Kidney (tissue), 13 donors: ENCODE measurements at regions not wholly inside any gene's neighbourhood (a gene's known extent, or its start where the extent isn't known, plus 50 kb on each side); places are given as distances from the start of the nearest gene placed in this dataset.

Experiments
- DNase-seq, 5 donors: peaks; one replicate each; pipeline ENCODE4 v3.0.0-alpha.2; 2013 to 2020
- FAIRE-seq: peaks from 2 replicates; lab custom pipeline; 2012; peaks lifted over from hg19 to GRCh38; lab: Jason Lieb, UNC
- H3K27ac ChIP-seq, 2 donors: one replicate each; pipeline ENCODE4 v1.7.0; 2013; ENCODE audit warnings: low read depth in 2 of 2, low read length in 2 of 2, inconsistent platforms in 1 of 2
- H3K27me3 ChIP-seq: one replicate; pipeline ENCODE4 v1.7.1; 2013; ENCODE audit warnings: low read length, inconsistent platforms; ENCODE audit not compliant: control insufficient read depth, insufficient read depth
- H3K36me3 ChIP-seq, 3 donors: one replicate each; pipeline versions ENCODE4 v1.7.0 to v1.7.1; 2013; ENCODE audit warnings: low read length in 3 of 3, control low read depth in 1 of 3, inconsistent platforms in 1 of 3; ENCODE audit not compliant: insufficient read depth in 3 of 3, control insufficient read depth in 2 of 3
- H3K4me1 ChIP-seq, 3 donors: one replicate each; pipeline versions ENCODE4 v1.7.0 to v1.7.1; 2013; ENCODE audit warnings: low read length in 3 of 3, inconsistent platforms in 1 of 3, low read depth in 1 of 3; ENCODE audit not compliant: control insufficient read depth in 2 of 3, insufficient read depth in 2 of 3
- H3K4me3 ChIP-seq, 3 donors: one replicate each; pipeline versions ENCODE4 v1.7.0 to v1.8.1; 2013; ENCODE audit warnings: low read length in 3 of 3, control low read depth in 1 of 3, inconsistent platforms in 1 of 3
- H3K9ac ChIP-seq, 3 donors: one replicate each; pipeline versions ENCODE4 v1.7.0 to v1.7.1; 2013; ENCODE audit warnings: low read length in 3 of 3, control low read depth in 1 of 3, inconsistent platforms in 1 of 3
- H3K9me3 ChIP-seq, 3 donors: one replicate each; pipeline versions ENCODE4 v1.7.0 to v1.7.1; 2013; ENCODE audit warnings: low read length in 3 of 3, control low read depth in 1 of 3, inconsistent platforms in 1 of 3; ENCODE audit not compliant: control insufficient read depth in 2 of 3, insufficient read depth in 1 of 3
- CTCF ChIP-seq: IDR thresholded peaks from 3 replicates; pipeline ENCODE4 v1.5.1; 2012; ENCODE audit warnings: mild to moderate bottlenecking, moderate library complexity, borderline replicate concordance; ENCODE audit not compliant: insufficient read depth; ENCODE audit errors: extremely low read depth
- intact Hi-C: fragments of 100-400 bp; cut with DNase I; formaldehyde crosslinking; loops from one replicate; pipeline ENCODE4 v1.11.1; 2022
- donor health status: control.
- donor health status: control.
- donor health status: control.
- donor health status: control.
- donor health status: control.
- donor health status: DM: yes; HTN: yes; CAD: no.
- donor health status: Normal renal cell carcinoma (clear cell type).

- FAIRE-seq (no peak), DNase-seq (peak in 2 of 5 donors; percentile 28 to 44)
- TF ChIP-seq CTCF, result no peak
- H3K36me3 ChIP-seq, result no peaks in the 10 kb centered on the region
- H3K4me1 ChIP-seq, result no peaks in the 10 kb centered on the region
- peak overlapping the region in 1 of 2 donors; percentile 5 for H3K27ac ChIP-seq
- no peaks in the 10 kb centered on the region for H3K9me3 ChIP-seq
- H3K9ac ChIP-seq, result no peak overlapping the region
- no peaks in the 10 kb centered on the region for H3K27me3 ChIP-seq
- intact Hi-C loops, result no loop called here
- no peak overlapping the region for H3K4me3 ChIP-seq
Observed at GRCh38 chr12:107248187-107248586, 154.8 kb upstream of the CRY1 start.

- H3K36me3 ChIP-seq, result no peaks in the 10 kb centered on the region
- FAIRE-seq (no peak), DNase-seq (no peak)
- no peak for TF ChIP-seq CTCF
- no peak overlapping the region for H3K4me3 ChIP-seq
- H3K9me3 ChIP-seq, result no peaks in the 10 kb centered on the region
- H3K4me1 ChIP-seq, result no peaks in the 10 kb centered on the region
- intact Hi-C loops, result no loop called here
- H3K9ac ChIP-seq, result no peak overlapping the region
- H3K27ac ChIP-seq, result no peak overlapping the region
- no peaks in the 10 kb centered on the region for H3K27me3 ChIP-seq
Observed at GRCh38 chr12:107251288-107251687, 157.9 kb upstream of the CRY1 start.

- intact Hi-C loops, result no loop called here
- no peak overlapping the region for H3K4me3 ChIP-seq
- FAIRE-seq (no peak), DNase-seq (no peak)
- no peak overlapping the region for H3K27ac ChIP-seq
- no peak overlapping the region for H3K9ac ChIP-seq
- peaks cover 0 to 7% (median 0%) of the 10 kb centered on the region in 3 donors for H3K9me3 ChIP-seq
- H3K4me1 ChIP-seq, result no peaks in the 10 kb centered on the region
- TF ChIP-seq CTCF, result no peak
- H3K27me3 ChIP-seq, result no peaks in the 10 kb centered on the region
- no peaks in the 10 kb centered on the region for H3K36me3 ChIP-seq
Observed at GRCh38 chr12:107253361-107253760, 160.0 kb upstream of the CRY1 start.

- Histone ChIP-seq H3K9ac (no peak overlapping the region), H3K27ac (no peak overlapping the region), H3K9me3 (peaks cover 0 to 7% (median 0%) of the 10 kb centered on the region in 3 donors), H3K4me1 (no peaks in the 10 kb centered on the region), H3K4me3 (no peak overlapping the region), H3K36me3 (no peaks in the 10 kb centered on the region), H3K27me3 (no peaks in the 10 kb centered on the region)
- no peak for DNase-seq
- intact Hi-C loops, result no loop called here
- TF ChIP-seq CTCF, result no peak
- no peak for FAIRE-seq
Observed at GRCh38 chr12:107254258-107254856, 161.0 kb upstream of the CRY1 start.
